Lung (tissue), 11 donors: ENCODE measurements at regions not wholly inside any gene's neighbourhood (a gene's known extent, or its start where the extent isn't known, plus 50 kb on each side); places are given as distances from the start of the nearest gene placed in this dataset.

ENCODE experiments used
- ATAC-seq: fragments of 200-7000 bp; cut with Tn5 transposase; one replicate; pipeline ENCODE4 v1.9.1; 2020; ENCODE audit warnings: moderate number of reproducible peaks; ENCODE audit not compliant: insufficient read depth, low FRiP score
- DNase-seq, 3 donors: peaks; one replicate each; pipeline ENCODE4 v3.0.0-alpha.2; 2013 to 2017
- H3K27ac ChIP-seq, 2 donors: one replicate each; pipeline ENCODE4 v1.5.1; 2013; ENCODE audit warnings: mild to moderate bottlenecking in 2 of 2, moderate library complexity in 2 of 2, control low read depth in 1 of 2, inconsistent platforms in 1 of 2, low read depth in 1 of 2, low read length in 1 of 2
- H3K27me3 ChIP-seq, 3 donors: one replicate each; pipeline ENCODE4 v1.5.1; 2013; ENCODE audit warnings: low read length in 2 of 3; ENCODE audit not compliant: control insufficient read depth in 3 of 3, insufficient read depth in 3 of 3
- H3K36me3 ChIP-seq, 4 donors: one replicate each; pipeline ENCODE4 v1.5.1; 2013; ENCODE audit warnings: low read length in 4 of 4, mild to moderate bottlenecking in 1 of 4, moderate library complexity in 1 of 4; ENCODE audit not compliant: control insufficient read depth in 4 of 4, insufficient read depth in 4 of 4
- H3K4me1 ChIP-seq, 5 donors: one replicate each; pipeline ENCODE4 v1.5.1; 2013; ENCODE audit warnings: low read length in 5 of 5, mild to moderate bottlenecking in 2 of 5, moderate library complexity in 1 of 5; ENCODE audit not compliant: control insufficient read depth in 5 of 5, insufficient read depth in 5 of 5
- H3K4me3 ChIP-seq: one replicate; pipeline ENCODE4 v1.5.1; 2013; ENCODE audit warnings: mild to moderate bottlenecking, control low read depth, moderate library complexity
- H3K9ac ChIP-seq, 2 donors: one replicate each; pipeline ENCODE4 v1.5.1; 2013; ENCODE audit warnings: low read length in 2 of 2, control low read depth in 1 of 2; ENCODE audit not compliant: insufficient read depth in 1 of 2
- H3K9me3 ChIP-seq, 4 donors: one replicate each; pipeline ENCODE4 v1.5.1; 2013; ENCODE audit warnings: low read length in 3 of 4, mild to moderate bottlenecking in 1 of 4, moderate library complexity in 1 of 4; ENCODE audit not compliant: control insufficient read depth in 4 of 4, insufficient read depth in 3 of 4
- WGBS, 2 donors: extraction: QIAGEN DNeasy Blood & Tissue Kit; methylation state at CpG; one replicate each; pipeline ENCODE4 v1.1.7; 2013; 5-methylcytosine and 5-hydroxymethylcytosine counted together
- TF ChIP-seq, protein P1 (sequence below): IDR thresholded peaks from 2 replicates; pipeline ENCODE4 v1.5.1; 2012; ENCODE audit warnings: mild to moderate bottlenecking; ENCODE audit errors: control extremely low read depth, extremely low read depth
- donor health status: control.
- donor health status: control.
- donor health status: Bipolar disorder and iron deficiency.
- donor health status: healthy.
- donor health status: DM: yes; HTN: yes; CAD: no.

DNA sequence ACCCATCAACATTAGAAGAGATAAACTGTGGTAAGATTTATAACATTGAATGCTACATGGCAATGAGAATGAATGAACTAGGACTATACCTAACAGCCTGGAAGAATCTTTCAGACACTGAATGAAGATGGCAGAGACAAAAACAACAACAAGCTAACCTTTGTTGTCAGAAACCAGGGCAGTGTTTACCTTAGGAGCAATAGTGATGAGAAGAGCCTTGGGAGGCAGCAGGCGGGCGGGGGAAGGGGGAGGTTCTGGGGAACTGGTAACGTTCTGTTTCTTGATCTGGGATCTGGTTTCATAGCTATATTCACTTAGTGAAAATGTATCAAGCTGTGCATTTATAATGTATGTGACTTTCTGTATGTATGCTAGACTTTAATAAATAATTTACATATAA is 139.0 kb upstream of the TNRC6C start:
- H3K36me3 ChIP-seq: no peaks in the 10 kb centered on the region
- DNase-seq (no peak), ATAC-seq (no peak)
- H3K9me3 ChIP-seq: no peaks in the 10 kb centered on the region
- TF ChIP-seq, protein P1, sequence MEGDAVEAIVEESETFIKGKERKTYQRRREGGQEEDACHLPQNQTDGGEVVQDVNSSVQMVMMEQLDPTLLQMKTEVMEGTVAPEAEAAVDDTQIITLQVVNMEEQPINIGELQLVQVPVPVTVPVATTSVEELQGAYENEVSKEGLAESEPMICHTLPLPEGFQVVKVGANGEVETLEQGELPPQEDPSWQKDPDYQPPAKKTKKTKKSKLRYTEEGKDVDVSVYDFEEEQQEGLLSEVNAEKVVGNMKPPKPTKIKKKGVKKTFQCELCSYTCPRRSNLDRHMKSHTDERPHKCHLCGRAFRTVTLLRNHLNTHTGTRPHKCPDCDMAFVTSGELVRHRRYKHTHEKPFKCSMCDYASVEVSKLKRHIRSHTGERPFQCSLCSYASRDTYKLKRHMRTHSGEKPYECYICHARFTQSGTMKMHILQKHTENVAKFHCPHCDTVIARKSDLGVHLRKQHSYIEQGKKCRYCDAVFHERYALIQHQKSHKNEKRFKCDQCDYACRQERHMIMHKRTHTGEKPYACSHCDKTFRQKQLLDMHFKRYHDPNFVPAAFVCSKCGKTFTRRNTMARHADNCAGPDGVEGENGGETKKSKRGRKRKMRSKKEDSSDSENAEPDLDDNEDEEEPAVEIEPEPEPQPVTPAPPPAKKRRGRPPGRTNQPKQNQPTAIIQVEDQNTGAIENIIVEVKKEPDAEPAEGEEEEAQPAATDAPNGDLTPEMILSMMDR: no peak
- no peak overlapping the region for H3K27ac ChIP-seq
- H3K4me1 ChIP-seq: peaks cover 0 to 3% (median 0%) of the 10 kb centered on the region in 5 donors
- no peak overlapping the region for H3K9ac ChIP-seq
- 77% methylated on average over 3 of the region's 3 CpGs for WGBS, 2 donors
- H3K4me3 ChIP-seq: no peak overlapping the region
- H3K27me3 ChIP-seq: no peaks in the 10 kb centered on the region

DNA sequence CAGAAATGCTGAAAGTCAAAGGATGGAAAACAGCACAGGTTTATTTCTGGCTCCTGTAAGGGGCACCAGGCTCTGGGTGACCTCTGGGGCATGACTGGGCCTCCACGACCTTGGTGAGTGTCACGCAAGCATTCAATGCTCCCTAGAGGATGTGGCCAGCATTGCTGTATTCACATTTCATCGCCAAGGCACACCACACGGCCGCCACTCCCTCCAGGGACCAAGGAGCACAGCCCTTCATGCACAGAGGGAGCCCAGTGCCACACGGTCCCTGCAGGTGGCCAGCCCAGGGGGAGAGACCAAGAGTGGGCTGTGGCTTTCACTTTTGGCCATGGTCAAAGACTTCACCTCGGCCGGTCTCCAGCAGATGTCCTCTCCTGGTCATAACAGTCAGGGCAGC is 137.4 kb upstream of the TNRC6C start:
- Histone ChIP-seq H3K36me3 (no peaks in the 10 kb centered on the region), H3K9ac (no peak overlapping the region), H3K4me3 (no peak overlapping the region), H3K27ac (no peak overlapping the region), H3K27me3 (no peaks in the 10 kb centered on the region), H3K9me3 (no peaks in the 10 kb centered on the region), H3K4me1 (peaks cover 0 to 3% (median 0%) of the 10 kb centered on the region in 5 donors)
- WGBS, 2 donors: 65 to 69% methylated on average over 8 of the region's 8 CpGs
- TF ChIP-seq, protein P1: no peak
- DNase-seq (no peak), ATAC-seq (no peak)

DNA sequence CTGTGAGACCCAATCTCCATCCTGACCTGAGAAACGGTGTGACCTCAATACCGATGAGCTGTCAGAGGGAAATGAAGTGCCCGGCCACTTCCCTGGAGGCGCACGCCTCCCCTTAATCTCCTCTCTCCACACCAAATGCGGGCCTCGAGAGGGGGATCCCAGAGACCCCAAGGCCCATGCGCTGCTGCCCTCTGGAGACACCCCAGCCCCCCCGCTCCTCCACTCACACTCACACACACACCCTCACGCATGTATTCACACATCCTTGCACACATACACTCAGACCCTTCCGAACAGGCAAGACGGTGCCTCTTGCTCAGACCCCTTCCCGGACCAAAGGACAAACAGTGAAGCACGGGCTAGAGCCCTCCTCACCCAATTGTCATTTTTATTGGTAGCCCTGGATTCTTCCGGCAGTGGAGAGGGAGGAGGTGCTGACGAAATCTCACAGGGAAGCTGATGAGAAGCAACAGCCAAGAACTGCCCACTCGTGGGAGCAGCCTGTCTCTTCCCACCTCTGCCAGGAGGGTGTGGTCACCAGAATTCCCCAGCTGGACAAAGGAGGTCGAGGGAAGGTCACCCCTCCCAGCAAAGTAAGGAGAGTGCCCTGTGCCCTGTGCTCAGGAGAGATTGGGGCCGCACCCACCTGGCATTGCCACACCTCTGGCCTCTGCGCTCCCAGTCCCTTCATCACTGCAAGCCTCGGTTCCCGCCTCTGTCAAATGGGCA is 136.0 kb upstream of the TNRC6C start:
- WGBS, 2 donors: 68 to 75% methylated on average over 22 of the region's 22 CpGs
- no peak overlapping the region for H3K4me3 ChIP-seq
- H3K36me3 ChIP-seq: no peaks in the 10 kb centered on the region
- no peak overlapping the region for H3K9ac ChIP-seq
- H3K27me3 ChIP-seq: no peaks in the 10 kb centered on the region
- H3K4me1 ChIP-seq: peaks cover 0 to 3% (median 0%) of the 10 kb centered on the region in 5 donors
- H3K27ac ChIP-seq: no peak overlapping the region
- TF ChIP-seq, protein P1: no peak
- ATAC-seq (no peak), DNase-seq (no peak)
- no peaks in the 10 kb centered on the region for H3K9me3 ChIP-seq
